HEK293T (cell line): ENCODE measurements at regions not wholly inside any gene's neighbourhood (a gene's known extent, or its start where the extent isn't known, plus 50 kb on each side); places are given as distances from the start of the nearest gene placed in this dataset.

Source experiments
- CTCF ChIA-PET: fragments of 350-600 bp; formaldehyde crosslinking; extraction: SDS; loops from one replicate; lab custom pipeline; 2021; ENCODE audit warnings: antibody characterized with exemption, inconsistent platforms; lab: Yijun Ruan, JAX
- POLR2A ChIA-PET: fragments of 350-600 bp; formaldehyde crosslinking; extraction: SDS; loops from one replicate; lab custom pipeline; 2020; ENCODE audit warnings: antibody characterized with exemption, inconsistent platforms; lab: Yijun Ruan, JAX
- DNase-seq: peaks from one replicate; pipeline ENCODE4 v3.0.0; 2012; ENCODE audit warnings: mixed read lengths; ENCODE audit errors: extremely low spot score
- ARNT ChIP-seq: fragments of 450-650 bp; IDR thresholded peaks from 2 replicates; pipeline ENCODE4 v1.6.1; 2017; ENCODE audit warnings: mild to moderate bottlenecking
- BHLHE40 ChIP-seq: fragments of 450-650 bp; IDR thresholded peaks from 2 replicates; pipeline ENCODE4 v1.6.1; 2016; ENCODE audit warnings: mild to moderate bottlenecking, moderate library complexity, borderline replicate concordance
- CTBP1 ChIP-seq: fragments of 450-650 bp; IDR thresholded peaks from 2 replicates; pipeline ENCODE4 v1.6.1; 2016; ENCODE audit warnings: borderline replicate concordance
- ELF4 ChIP-seq: fragments of 450-650 bp; IDR thresholded peaks from 2 replicates; pipeline ENCODE4 v1.6.1; 2017; ENCODE audit warnings: antibody characterized with exemption
- FOXA1 ChIP-seq: fragments of 450-650 bp; IDR thresholded peaks from 2 replicates; pipeline ENCODE4 v1.6.1; 2016; ENCODE audit warnings: mild to moderate bottlenecking
- FOXK2 ChIP-seq: fragments of 450-650 bp; IDR thresholded peaks from 2 replicates; pipeline ENCODE4 v1.6.1; 2016; ENCODE audit warnings: mild to moderate bottlenecking
- FOXM1 ChIP-seq: fragments of 450-650 bp; IDR thresholded peaks from 2 replicates; pipeline ENCODE4 v1.6.1; 2017; ENCODE audit warnings: mild to moderate bottlenecking, borderline replicate concordance
- HDGF ChIP-seq: fragments of 450-650 bp; IDR thresholded peaks from 2 replicates; pipeline ENCODE4 v1.6.1; 2017; ENCODE audit warnings: antibody characterized with exemption, borderline replicate concordance
- L3MBTL2 ChIP-seq: fragments of 450-650 bp; conservative IDR thresholded peaks from 2 replicates; pipeline ENCODE4 v1.6.1; 2016; ENCODE audit warnings: mild to moderate bottlenecking
- LEF1 ChIP-seq: fragments of 450-650 bp; IDR thresholded peaks from 2 replicates; pipeline ENCODE4 v1.6.1; 2017; ENCODE audit warnings: mild to moderate bottlenecking, borderline replicate concordance
- NFRKB ChIP-seq: fragments of 450-650 bp; IDR thresholded peaks from 2 replicates; pipeline ENCODE4 v1.6.1; 2016; ENCODE audit warnings: mild to moderate bottlenecking, moderate library complexity
- SP1 ChIP-seq: fragments of 450-650 bp; IDR thresholded peaks from 2 replicates; pipeline ENCODE4 v1.6.1; 2017
- SUZ12 ChIP-seq: fragments of 450-650 bp; IDR thresholded peaks from 2 replicates; pipeline ENCODE4 v1.6.1; 2016; ENCODE audit warnings: mild to moderate bottlenecking
- TARDBP ChIP-seq: fragments of 450-650 bp; IDR thresholded peaks from 2 replicates; pipeline ENCODE4 v1.6.1; 2016
- ZNF384 ChIP-seq: fragments of 450-650 bp; IDR thresholded peaks from 2 replicates; pipeline ENCODE4 v1.6.1; 2016
- TF ChIP-seq, protein P1 (sequence below): fragments of 450-650 bp; IDR thresholded peaks from 2 replicates; pipeline ENCODE4 v1.6.1; 2016

DNA sequence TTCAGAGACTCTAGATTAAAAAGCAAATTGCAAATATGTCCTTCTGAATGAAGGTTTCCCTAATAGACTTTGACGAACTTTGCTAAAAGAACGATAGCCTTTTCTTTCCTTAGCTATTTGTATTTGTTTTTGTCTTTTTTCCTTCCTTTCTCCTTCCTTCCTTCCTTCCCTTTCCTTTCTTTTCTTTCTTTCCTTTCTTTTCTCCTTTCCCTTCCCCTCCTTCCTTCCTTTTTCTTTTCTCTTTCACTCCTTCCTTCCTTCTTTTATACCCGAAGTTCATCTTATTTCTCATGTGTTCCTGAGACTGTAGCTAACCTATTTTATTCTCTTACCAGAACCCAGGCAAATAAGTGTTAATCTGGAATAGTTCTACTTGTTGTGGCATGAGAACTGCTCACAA lies 381.2 kb upstream of the RUNX1 start:
- no peak for DNase-seq
- ChIA-PET POLR2A (no interaction called here), CTCF (no interaction called here)
- no peak for TF ChIP-seq LEF1
- no peak for TF ChIP-seq FOXK2
- no peak for TF ChIP-seq ZNF384
- TF ChIP-seq BHLHE40, result no peak
- no peak for TF ChIP-seq SP1
- TF ChIP-seq HDGF, result no peak
- TF ChIP-seq FOXA1, result no peak
- TF ChIP-seq SUZ12, result no peak
- TF ChIP-seq NFRKB, result no peak
- no peak for TF ChIP-seq FOXM1
- TF ChIP-seq ELF4, result no peak
- TF ChIP-seq TARDBP, result no peak
- TF ChIP-seq, protein P1, sequence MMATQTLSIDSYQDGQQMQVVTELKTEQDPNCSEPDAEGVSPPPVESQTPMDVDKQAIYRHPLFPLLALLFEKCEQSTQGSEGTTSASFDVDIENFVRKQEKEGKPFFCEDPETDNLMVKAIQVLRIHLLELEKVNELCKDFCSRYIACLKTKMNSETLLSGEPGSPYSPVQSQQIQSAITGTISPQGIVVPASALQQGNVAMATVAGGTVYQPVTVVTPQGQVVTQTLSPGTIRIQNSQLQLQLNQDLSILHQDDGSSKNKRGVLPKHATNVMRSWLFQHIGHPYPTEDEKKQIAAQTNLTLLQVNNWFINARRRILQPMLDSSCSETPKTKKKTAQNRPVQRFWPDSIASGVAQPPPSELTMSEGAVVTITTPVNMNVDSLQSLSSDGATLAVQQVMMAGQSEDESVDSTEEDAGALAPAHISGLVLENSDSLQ, result no peak
- no peak for TF ChIP-seq CTBP1
- TF ChIP-seq L3MBTL2, result no peak
- TF ChIP-seq ARNT, result no peak

- ChIA-PET POLR2A (no interaction called here), CTCF (no interaction called here)
- no peak for DNase-seq
- TF ChIP-seq ZNF384 (no peak), NFRKB (no peak), FOXA1 (no peak), FOXM1 (no peak), BHLHE40 (no peak), LEF1 (no peak), SUZ12 (no peak), ARNT (no peak), CTBP1 (no peak), ELF4 (no peak), L3MBTL2 (no peak), HDGF (no peak), FOXK2 (no peak), SP1 (no peak), TARDBP (no peak)
- TF ChIP-seq, protein P1, result no peak
Measured at GRCh38 chr21:35428937-35429336, 379.8 kb upstream of the RUNX1 start.

- ChIA-PET POLR2A (no interaction called here), CTCF (no interaction called here)
- no peak for DNase-seq
- no peak for TF ChIP-seq L3MBTL2
- TF ChIP-seq BHLHE40, result no peak
- no peak for TF ChIP-seq FOXK2
- TF ChIP-seq NFRKB, result no peak
- TF ChIP-seq ELF4, result no peak
- TF ChIP-seq ARNT, result no peak
Measured at GRCh38 chr21:35428489-35428888, 379.4 kb upstream of the RUNX1 start.

DNA sequence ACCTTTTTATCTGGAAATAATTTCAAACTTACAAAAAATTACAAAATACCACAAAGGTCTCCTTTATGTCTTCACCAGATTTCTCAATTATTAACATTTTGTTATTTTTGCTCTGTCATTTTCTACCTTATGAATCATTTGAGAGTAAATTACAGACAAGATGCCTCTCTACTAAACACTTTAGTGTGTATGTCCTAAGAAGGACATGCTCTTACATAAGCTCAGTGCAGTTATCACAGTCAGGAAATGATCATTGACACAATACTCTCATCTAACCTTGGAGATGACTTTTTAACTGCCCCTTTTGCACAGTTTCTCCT lies 378.9 kb upstream of the RUNX1 start:
- ChIA-PET POLR2A (no interaction called here), CTCF (no interaction called here)
- TF ChIP-seq FOXM1 (no peak), SUZ12 (no peak), HDGF (no peak), BHLHE40 (no peak)
- DNase-seq, result no peak

- no peak for DNase-seq
- CTCF ChIA-PET, result no interaction called here
- no peak for TF ChIP-seq FOXA1
- POLR2A ChIA-PET, result no interaction called here
Measured at GRCh38 chr21:35427320-35428000, 378.4 kb upstream of the RUNX1 start.

- CTCF ChIA-PET, result no interaction called here
- TF ChIP-seq TARDBP, result no peak
- TF ChIP-seq BHLHE40, result no peak
- no peak for TF ChIP-seq NFRKB
- DNase-seq, result no peak
- POLR2A ChIA-PET, result no interaction called here
Measured at GRCh38 chr21:35426897-35427296, 377.8 kb upstream of the RUNX1 start.

DNA sequence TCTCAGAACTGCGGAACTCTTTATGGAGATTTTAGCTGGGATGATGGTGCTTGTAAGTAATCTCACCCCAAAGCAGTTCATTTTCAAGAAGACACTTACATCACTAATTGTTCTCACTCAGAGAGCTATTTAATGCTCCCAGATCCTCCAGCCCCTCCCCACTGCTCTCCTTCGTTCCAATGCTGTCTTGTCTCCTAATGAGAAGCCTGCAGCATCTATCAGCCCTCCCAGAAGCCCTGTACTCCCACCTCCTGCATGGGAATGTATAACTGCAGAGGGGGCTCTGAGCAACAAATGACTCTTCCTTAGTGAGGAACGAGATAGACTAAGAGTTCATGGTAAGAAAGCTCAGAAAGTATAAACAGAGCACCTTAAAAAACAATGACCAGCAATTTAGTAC lies 377.4 kb upstream of the RUNX1 start:
- CTCF ChIA-PET, result no interaction called here

DNA sequence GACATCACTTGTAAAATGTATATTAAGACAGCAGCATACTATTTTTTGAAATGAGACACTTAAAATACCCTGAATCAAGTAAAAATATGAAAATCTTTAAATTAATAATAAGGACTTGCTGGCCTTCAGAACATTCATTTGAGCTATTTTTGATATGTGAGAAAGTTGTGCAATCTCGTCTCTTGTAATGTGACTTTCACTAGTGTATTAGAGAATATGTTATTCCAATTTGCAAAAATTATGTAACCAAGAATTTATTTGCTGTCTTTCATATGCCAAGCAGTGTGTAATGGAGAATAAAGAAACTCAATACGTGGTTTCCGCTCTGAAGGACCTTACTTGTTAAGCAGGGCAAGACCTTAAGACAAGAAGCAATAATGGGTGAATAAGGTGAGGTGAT lies 375.0 kb upstream of the RUNX1 start:
- TF ChIP-seq NFRKB (no peak), FOXK2 (no peak), ELF4 (no peak)
- TF ChIP-seq, protein P1, result no peak
- DNase-seq, result no peak
- ChIA-PET POLR2A (no interaction called here), CTCF (no interaction called here)

More for the DNA sequence above, 377.4 kb upstream of the RUNX1 start:
- POLR2A ChIA-PET, result no interaction called here
- no peak for DNase-seq
- TF ChIP-seq SP1 (no peak), FOXK2 (no peak), SUZ12 (no peak), TARDBP (no peak)
